Stimulated activated CD4-positive, alpha-beta T cell treated with anti-CD3 and anti-CD28 coated beads, TNF-alpha, amount 100 ng/mL, for 24 hours (primary cell): ENCODE measurements at regions not wholly inside any gene's neighbourhood (a gene's known extent, or its start where the extent isn't known, plus 50 kb on each side); places are given as distances from the start of the nearest gene placed in this dataset.

Experiments used
- DNase-seq, 3 experiments: peaks; one replicate each; pipeline ENCODE4 v3.0.0-alpha.2; 2020; ENCODE audit warnings: low read depth in 3 of 3

GRCh38 chr6:1482381-1483166 is 93.2 kb downstream of the FOXF2 start:
- no peak for DNase-seq

GRCh38 chr6:1485678-1486077 is 96.3 kb downstream of the FOXF2 start:
- no peak for DNase-seq

- DNase-seq: no peak
Observed at GRCh38 chr6:1486387-1486786, 97.0 kb downstream of the FOXF2 start.

DNA sequence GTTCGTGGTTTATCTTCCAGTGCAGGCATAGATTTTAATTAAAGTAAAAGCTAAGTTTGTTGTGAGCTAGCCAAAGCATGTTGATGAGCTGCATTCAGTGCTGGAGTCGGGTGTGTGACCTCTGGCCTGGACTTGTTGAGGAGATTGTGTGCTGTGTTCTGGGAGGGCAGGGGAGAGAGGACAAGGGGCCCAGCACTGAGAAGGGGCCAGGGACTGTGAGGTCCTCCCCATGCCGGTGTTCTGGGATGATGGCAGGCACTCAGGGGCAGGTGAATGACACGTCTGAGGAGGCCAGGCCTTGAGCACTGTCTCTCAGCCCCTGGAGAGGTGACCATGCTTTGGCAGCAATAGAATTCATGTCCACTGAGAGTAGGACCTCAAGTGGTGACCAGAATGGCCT is 97.9 kb downstream of the FOXF2 start:
- no peak for DNase-seq

- DNase-seq: no peak
Observed at GRCh38 chr6:1491025-1491424, 101.6 kb downstream of the FOXF2 start.

GRCh38 chr6:1491591-1492319 is 102.4 kb downstream of the FOXF2 start:
- no peak for DNase-seq

DNA sequence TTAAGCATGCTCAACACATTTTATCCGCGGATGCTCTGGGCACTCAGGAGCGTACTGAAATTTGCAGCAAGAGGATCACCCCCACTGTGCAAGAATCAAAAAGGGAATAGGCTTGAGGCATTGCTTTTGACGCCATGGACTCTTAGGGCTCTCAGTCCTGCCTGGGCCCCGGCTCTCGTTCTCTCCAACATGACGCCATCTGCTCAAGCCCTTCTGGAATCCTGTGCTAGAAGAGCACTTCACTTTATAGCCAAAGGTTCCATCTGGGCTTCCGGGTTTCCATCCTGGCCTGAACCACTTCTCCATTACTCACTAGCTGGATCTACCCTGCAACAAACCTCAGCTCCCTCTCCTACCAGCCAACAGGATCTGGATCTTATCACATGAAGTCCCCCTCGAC is 105.3 kb downstream of the FOXF2 start:
- no peak for DNase-seq

- no peak for DNase-seq
Observed at GRCh38 chr6:1495344-1495743, 106.0 kb downstream of the FOXF2 start.

DNA sequence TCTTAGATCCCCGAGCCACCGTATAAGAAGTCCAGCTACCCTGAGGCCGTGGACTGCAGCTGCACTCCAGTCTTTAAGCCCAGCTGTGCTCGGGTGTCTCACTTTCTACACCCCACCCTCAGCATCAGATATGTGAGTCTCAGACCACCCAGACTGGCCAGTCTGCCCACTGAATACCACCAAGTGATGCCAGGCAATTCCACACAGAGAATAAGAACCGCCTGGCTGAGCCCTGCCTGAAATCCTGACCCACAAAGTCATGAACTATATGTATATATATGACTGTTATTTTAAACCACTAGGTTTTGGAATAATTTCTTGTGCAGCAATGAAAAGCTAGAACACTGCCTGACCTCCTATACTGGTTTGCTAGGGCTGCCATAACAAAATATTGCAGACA is 106.7 kb downstream of the FOXF2 start:
- no peak for DNase-seq

- no peak for DNase-seq
Observed at GRCh38 chr6:1496836-1497760, 107.7 kb downstream of the FOXF2 start.

DNA sequence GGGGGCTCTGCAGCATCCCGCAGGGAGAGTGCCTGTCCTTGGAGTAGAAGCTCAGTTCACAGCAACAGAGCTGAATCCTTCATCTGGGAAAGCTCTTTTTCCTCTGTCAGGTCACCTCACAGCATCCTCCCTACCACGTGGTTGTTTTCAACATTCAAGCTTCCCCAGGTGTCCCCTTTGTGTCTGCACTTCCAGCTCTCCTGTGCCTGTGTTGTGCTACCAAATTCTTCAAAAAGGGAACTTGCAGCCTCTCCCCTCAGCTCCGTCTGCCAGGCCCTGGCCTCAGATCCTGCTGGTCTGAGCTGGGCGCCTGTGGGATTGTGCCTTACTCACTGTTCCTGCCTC is 108.4 kb downstream of the FOXF2 start:
- DNase-seq: no peak

DNA sequence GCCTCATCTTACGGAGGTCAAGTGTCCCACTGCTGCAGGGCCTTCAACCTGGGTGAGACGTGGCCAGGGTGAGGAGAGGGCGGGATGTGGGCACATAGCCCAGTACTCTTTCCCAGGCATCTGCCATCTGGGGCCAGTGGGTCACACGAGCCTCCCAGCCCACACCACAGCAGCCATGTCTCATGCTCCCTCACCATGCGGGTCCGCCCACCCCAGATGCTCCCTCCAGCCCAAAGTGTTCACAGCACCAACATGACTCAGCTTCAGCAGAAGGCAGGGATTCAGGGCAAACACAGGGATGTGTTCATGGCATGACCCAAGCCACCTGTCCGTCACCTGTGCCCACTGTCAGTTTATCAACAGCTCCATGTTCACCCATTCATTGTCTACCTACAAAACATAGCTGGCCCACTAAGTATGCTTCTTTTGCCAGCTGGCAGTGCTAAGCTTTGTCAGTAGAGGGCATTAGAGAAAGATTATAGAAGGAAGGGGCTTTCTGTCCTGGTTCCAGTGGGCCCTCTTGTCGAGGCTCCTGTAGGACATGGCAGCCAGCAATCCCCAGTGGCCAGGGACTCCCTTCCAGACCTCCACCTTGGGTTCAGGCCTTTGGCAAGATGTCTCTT is 109.2 kb downstream of the FOXF2 start:
- DNase-seq: no peak

DNA sequence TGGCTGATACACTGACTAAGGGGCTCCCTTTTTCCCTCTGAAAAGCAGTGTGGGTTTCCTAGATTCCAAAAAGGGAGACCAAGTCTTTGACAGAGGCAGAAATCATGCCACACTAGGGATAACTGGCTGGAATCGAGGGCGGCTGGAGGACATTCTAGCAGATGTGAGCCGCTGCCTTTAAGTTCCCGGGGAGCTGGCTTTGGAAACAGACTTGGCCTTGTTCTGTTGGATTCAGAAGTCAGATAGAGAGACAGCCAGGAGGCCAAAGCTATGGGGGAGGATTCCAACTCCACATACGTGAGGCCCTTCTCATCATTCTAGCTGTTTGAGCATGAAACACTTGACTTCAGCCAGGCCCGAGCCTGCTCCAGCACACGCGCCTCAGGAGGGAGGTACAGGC is 109.9 kb upstream of the FOXC1 start:
- DNase-seq: no peak

DNA sequence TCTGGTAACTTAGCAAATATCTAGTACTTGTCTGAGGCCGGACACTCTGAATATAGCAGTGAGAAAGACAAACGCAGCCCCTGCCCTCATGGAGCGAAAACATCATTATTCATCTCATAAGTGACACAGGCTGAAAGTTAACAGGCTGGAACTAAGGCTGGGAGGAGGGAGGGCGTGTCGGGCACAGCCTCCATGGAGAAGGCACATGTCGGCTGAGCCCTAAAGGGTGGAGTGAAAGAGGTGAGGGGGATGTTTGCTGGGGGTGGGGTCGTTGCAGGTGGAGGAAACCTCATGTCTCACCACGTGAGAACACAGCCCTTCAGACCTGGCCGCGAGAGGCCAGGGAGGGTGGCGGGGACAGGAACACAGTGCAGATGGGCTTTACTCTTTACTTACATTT is 108.8 kb upstream of the FOXC1 start:
- no peak for DNase-seq

DNA sequence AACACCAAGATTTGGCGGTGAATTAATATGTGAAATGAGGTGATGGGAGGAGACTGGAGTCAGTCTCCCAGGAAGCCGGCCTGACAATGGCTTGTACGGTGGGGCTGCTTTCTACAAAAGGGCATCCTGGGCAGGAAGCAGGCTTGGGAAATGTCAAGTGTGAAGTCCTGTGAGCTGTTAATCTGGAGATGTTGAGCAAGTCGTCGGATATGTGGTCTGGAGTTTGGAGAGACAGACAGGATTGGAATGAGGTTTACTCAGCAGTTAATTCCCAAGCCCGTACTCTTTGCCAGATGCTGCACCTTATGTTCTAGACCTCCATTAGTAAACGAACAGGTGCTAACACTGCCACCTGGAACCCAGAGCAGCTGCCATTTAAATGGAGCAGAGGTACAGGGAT is 107.7 kb upstream of the FOXC1 start:
- DNase-seq: no peak

- no peak for DNase-seq
Observed at GRCh38 chr6:1503811-1504210, 105.9 kb upstream of the FOXC1 start.

- no peak for DNase-seq
Observed at GRCh38 chr6:1504465-1504864, 105.2 kb upstream of the FOXC1 start.

DNA sequence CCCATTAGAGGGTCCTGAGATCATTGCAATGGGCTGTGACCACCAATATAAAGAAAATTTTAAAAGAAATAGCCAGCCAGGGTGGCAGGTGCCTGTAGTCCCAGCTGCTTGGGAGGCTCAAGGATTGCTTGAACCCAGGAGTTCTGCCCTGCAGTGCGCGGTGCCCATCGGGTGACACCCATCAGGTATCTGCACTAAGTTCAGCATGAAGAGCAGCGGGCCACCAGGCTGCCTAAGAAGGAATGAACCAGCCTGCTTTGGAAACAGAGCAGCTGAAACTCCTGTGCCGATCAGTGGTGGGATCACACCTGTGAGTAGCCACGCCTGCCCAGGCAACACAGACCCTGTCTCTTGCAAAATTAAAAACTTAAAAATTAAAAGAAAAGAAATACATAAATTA is 102.5 kb upstream of the FOXC1 start:
- DNase-seq: no peak

- no peak for DNase-seq
Observed at GRCh38 chr6:1509241-1509640, 100.5 kb upstream of the FOXC1 start.

- DNase-seq: no peak
Observed at GRCh38 chr6:1510239-1510638, 99.5 kb upstream of the FOXC1 start.

- no peak for DNase-seq
Observed at GRCh38 chr6:1513215-1513780, 96.4 kb upstream of the FOXC1 start.

DNA sequence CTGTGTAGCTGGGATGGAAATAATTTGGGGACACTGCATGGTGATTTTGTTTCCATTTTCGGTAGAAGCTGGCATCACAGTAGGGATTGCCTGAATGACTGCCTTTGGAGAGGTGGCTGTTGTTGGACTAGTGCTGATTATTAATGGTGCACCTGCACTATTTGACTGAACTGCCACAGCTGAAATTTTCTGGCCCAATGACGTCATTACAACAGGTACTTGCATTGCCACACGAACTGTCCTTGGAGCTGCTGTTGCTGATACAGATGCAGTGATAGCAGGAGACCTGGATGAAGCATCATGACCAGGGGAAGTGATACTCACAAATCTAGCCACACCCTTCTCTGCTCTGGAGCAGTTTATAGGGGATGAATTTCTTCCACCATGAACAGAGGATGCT is 95.6 kb upstream of the FOXC1 start:
- no peak for DNase-seq
